GM19467 (cell line): ENCODE measurements at regions not wholly inside any gene's neighbourhood (a gene's known extent, or its start where the extent isn't known, plus 50 kb on each side); places are given as distances from the start of the nearest gene placed in this dataset.

Experiments used
- ATAC-seq: cut with Tn5 transposase; IDR thresholded peaks from one replicate; pipeline ENCODE4 v1.9.1; 2021; ENCODE audit warnings: mild to moderate bottlenecking, moderate library complexity; ENCODE audit not compliant: unreplicated experiment

DNA sequence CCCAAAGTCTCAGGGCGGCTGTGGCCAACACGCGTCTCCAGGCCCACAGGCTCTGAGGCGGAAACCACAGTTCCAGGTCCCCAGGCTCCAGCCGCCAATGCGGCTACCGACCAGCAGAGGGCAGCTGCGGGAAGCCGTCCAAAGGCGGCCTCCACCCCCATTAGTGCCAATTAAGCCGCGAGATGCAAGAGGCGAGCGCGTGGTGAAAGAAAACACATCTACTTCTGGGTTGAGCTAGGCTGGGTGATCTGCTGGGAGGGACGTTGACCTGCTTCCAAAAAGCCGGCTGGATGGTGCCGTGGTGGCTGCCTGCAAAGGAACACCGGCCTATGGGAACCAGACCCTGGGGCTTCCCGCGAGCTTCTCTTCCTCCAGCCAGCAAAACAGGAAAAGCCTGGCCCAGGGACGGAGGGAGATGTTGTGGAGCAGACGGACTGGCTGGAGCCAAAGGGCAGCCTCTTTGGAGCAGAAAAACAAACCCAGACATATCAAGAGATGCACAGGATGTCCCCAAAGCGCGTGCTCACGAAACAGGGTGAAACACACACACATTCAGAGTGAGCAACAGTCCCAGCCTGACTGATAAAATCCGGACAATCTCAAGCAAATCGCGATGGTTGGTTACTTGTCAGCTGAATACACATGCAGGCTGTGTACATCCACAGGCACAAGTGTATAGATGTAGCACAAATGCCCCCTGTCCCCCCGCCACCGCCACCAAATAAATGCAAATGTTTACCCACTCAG, 187.1 kb upstream of the BRINP1 start:
- peak; percentile 95 for ATAC-seq

- no peak for ATAC-seq
Measured at GRCh38 chr9:119544492-119544891, 175.3 kb upstream of the BRINP1 start.

- no peak for ATAC-seq
Measured at GRCh38 chr9:119537138-119537537, 167.9 kb upstream of the BRINP1 start.

- ATAC-seq = no peak
Measured at GRCh38 chr9:119533504-119533903, 164.3 kb upstream of the BRINP1 start.

DNA sequence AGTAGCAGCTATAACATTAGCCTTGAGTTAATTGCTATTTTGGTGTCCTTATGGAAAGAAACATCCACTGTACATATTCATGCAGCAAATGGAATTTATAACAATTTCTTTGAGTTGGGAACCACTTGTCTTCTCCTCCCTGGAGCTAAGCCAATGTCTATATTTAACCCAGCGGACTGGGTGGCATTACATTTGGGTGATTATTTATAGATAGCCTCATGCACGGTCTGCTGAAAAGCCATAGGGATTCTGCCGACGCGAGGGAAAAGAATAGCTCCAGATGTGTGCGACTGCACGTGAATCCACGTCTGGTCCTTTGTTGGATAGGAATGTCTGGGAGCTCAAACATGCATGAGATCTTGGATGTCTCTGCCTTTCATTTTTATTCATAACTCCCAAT, 157.5 kb upstream of the BRINP1 start:
- no peak for ATAC-seq

- no peak for ATAC-seq
Measured at GRCh38 chr9:119523508-119523907, 154.3 kb upstream of the BRINP1 start.

GRCh38 chr9:119522381-119522780, 153.1 kb upstream of the BRINP1 start:
- no peak for ATAC-seq

DNA sequence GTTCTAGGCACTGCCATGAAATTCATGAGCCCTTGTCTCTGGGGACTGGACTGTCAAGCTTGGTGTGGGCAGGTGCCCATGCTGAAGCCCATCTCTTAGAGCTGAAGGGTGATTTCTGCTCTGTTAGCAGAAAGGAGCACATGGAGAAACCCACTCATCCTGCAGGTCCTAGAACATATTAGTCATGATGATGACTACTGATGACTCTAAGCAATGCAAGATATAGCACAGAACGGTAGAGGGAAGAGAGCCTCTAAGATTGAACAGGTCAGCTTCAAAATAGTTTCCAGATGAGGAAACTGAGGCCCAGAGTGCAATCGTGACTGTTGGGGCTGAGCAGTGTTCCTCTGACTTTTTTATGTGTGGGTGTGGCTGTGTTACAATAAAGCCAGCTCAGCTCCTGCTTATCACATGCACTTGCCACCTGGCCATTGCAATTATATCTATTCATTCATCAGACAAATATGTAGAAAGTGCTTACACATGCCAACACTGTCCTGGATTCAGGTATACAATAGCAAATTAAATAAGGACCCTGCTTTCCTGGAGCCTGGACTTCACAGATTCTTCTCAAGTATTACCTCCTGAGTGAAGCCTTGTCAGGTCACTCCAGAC, 140.2 kb upstream of the BRINP1 start:
- ATAC-seq = no peak

- ATAC-seq = no peak
Measured at GRCh38 chr9:119501374-119501773, 132.1 kb upstream of the BRINP1 start.

DNA sequence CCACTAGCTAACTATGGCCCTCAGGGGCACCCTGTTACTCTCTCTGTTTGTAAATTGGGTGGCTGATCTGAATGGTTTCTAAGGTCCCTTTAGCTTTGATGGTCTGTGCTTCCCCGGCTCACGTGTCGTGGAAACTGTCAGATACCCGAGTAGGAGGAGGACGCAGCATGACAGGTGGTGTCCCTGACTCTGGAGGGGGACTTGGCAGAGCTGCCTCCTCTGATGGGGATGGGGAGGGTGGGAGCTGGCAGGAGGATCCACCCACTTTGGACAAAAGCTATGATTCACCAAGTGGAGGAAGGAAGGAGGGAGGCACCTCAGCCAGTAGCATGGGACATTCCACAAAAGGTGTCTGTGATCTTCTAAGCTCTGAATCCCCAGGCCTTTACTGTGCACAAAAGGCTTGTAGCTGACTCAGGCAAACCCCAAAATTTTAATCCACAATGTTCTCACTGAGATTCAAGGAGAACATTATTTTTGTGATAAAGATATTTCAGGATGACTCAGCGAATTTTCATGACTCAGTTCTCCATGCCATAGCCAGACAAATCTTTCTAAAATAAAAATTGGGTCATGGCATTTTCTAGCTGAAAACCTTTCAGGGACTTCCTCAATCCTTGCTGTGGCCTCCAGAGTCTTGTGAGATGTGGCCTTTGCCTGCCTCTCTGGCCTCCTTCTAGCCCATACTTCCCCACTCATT, 131.0 kb upstream of the BRINP1 start:
- no peak for ATAC-seq

DNA sequence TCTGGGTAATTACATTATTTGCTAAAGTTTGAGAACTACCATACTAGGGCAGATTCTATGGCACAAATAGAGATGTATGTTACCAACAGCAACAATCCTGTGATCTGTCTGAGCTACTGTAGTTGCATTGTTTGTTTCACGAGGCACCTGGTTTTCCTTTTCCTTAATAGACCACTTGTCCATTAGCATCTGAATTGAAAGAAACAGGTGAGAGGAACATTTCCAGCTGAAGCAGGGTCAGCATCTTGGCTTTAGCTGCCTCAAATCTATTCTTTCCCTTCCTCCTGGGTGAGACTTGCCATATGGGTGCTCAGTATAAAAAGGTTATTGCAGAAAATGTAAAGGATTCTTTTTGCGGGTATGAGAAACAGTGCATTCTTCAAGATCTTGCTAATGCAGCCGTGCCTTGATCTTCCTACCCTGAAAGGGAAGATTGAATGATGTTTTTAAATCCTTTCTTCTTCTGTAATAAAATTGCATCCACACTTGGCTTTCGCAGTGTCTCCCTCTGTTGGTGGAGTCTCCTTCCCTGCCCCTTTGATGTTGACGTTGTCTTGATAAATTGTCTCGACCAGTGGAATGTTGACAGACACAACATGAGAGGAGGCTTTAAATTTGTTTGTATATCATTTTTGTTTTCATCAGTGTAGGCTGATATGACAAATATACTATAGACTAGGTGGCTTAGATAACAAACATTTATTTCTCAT, 118.0 kb upstream of the BRINP1 start:
- no peak for ATAC-seq

- no peak for ATAC-seq
Measured at GRCh38 chr9:119483153-119483552, 113.9 kb upstream of the BRINP1 start.

- no peak for ATAC-seq
Measured at GRCh38 chr9:119477197-119477596, 108.0 kb upstream of the BRINP1 start.

DNA sequence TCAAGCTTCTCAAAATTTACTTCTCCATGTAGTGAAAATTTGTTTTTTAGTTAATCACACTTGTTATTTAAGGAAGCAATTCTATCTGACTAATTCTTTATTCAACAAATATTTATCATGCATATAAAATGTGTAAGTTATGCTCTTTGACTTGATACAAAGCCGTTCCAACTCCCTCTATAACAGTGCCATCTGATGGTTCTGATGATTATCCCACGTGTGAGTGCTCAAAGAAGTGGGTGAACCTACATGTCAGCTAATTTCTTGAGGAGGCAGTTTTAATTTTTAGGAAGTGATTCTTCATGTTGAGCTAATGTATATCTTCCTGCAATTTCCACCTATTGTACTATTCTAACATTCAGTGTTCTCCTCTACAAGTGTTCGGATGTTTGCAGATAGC, 88.8 kb upstream of the BRINP1 start:
- no peak for ATAC-seq

DNA sequence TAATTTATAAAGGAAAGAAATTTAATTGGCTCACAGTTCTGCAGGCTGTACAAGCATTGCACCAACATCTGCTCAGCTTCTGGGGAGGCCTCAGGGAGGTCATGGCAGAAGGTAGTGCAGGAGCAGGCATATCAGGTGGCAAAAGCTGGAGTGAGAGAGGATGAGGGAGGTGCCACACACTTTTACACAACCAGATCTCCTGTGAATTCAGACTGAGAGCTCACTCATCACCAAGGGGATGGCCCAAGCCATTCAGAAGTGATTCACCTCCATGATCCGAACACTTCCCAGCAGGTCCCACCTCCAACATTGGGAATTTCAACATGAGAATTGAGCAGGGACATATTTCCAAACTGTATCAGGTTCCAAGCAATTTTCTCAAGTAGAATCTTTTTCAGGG, 84.7 kb upstream of the BRINP1 start:
- ATAC-seq = no peak

DNA sequence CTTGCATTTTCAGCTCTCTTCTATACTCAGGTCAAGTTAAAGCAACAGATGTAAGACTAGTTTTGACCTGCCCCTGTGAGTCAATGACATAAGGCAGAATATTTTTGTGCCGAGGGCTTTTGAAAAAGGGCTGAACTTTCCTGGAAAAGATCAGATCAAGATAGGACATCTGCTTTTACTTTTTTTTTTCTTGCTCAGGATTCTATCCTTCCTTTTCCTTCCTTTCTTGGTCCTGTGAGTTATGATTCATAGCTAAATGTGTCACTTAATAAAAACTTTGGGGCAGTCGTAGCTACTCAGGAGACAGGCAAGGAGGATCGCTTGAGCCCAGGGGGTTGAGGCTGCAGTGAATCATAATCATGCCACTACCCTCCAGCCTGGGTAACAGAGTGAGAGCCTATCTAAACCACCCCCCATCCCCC, 84.3 kb upstream of the BRINP1 start:
- ATAC-seq = no peak

- no peak for ATAC-seq
Measured at GRCh38 chr9:119451426-119451825, 82.2 kb upstream of the BRINP1 start.

- ATAC-seq = no peak
Measured at GRCh38 chr9:119443179-119443578, 73.9 kb upstream of the BRINP1 start.

- no peak for ATAC-seq
Measured at GRCh38 chr9:119441832-119442231, 72.6 kb upstream of the BRINP1 start.

DNA sequence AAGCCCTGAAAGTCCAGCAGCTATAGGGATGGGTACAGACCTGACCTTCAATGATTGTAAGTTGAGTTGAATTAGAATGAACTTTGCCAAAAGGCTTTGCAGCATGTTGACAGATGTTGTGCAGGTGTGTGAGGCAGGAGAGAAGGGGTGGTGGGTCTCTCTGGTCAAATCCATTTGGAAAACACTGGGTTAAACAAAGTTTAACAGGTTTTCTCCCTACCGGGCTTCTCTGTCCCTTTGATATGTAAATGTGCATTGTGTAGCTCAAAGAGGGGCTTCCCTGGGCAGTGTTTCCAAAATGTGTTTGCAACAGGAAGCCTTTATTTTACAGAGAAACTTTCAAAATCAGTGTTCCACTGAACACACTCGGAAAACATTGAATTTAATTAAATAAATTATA, 72.1 kb upstream of the BRINP1 start:
- ATAC-seq = no peak

- ATAC-seq = no peak
Measured at GRCh38 chr9:119436261-119436660, 67.0 kb upstream of the BRINP1 start.

- no peak for ATAC-seq
Measured at GRCh38 chr9:119435076-119435475, 65.8 kb upstream of the BRINP1 start.
